Duodenal mucosa (tissue), 2 donors: ENCODE measurements at regions not wholly inside any gene's neighbourhood (a gene's known extent, or its start where the extent isn't known, plus 50 kb on each side); places are given as distances from the start of the nearest gene placed in this dataset.
"Not testable (repeated sequence)": the region's sequence is repeated elsewhere in the genome, so short reads cannot be mapped to it uniquely, and the experiment has no call there.

Experiments used
- H3K27ac ChIP-seq: one replicate; pipeline ENCODE4 v1.7.0; 2013; ENCODE audit warnings: low read depth, low read length
- H3K27me3 ChIP-seq, 2 donors: one replicate each; pipeline ENCODE4 v1.7.0; 2013; ENCODE audit warnings: low read length in 2 of 2, control low read depth in 1 of 2; ENCODE audit not compliant: insufficient read depth in 2 of 2, control insufficient read depth in 1 of 2
- H3K36me3 ChIP-seq, 2 donors: one replicate each; pipeline ENCODE4 v1.7.0; 2013; ENCODE audit warnings: low read length in 2 of 2, control low read depth in 1 of 2; ENCODE audit not compliant: insufficient read depth in 2 of 2, control insufficient read depth in 1 of 2
- H3K4me1 ChIP-seq, 2 donors: one replicate each; pipeline ENCODE4 v1.7.0; 2013; ENCODE audit warnings: low read length in 2 of 2, control low read depth in 1 of 2; ENCODE audit not compliant: insufficient read depth in 2 of 2, control insufficient read depth in 1 of 2
- H3K4me3 ChIP-seq, 2 donors: one replicate each; pipeline ENCODE4 v1.7.0; 2013; ENCODE audit warnings: low read length in 2 of 2, low read depth in 1 of 2
- H3K9ac ChIP-seq, 2 donors: one replicate each; pipeline ENCODE4 v1.7.0; 2013; ENCODE audit warnings: low read length in 2 of 2, low read depth in 1 of 2
- H3K9me3 ChIP-seq, 2 donors: one replicate each; pipeline ENCODE4 v1.7.0; 2013; ENCODE audit warnings: low read length in 2 of 2, control low read depth in 1 of 2; ENCODE audit not compliant: control insufficient read depth in 1 of 2

GRCh38 chr14:54259821-54260220, 137.0 kb upstream of the CDKN3 start:
- Histone ChIP-seq H3K4me1 (no peaks in the 10 kb centered on the region), H3K4me3 (no peak overlapping the region), H3K27me3 (no peaks in the 10 kb centered on the region), H3K27ac (no peak overlapping the region), H3K9me3 (no peaks in the 10 kb centered on the region), H3K36me3 (no peaks in the 10 kb centered on the region), H3K9ac (no peak overlapping the region)

- H3K36me3 ChIP-seq, result no peaks in the 10 kb centered on the region
- H3K4me3 ChIP-seq, result no peak overlapping the region
These were observed 135.5 kb upstream of the CDKN3 start for GRCh38 chr14:54261283-54261682.

GRCh38 chr14:54266616-54267015, 130.2 kb upstream of the CDKN3 start:
- H3K9me3 ChIP-seq, H3K4me1 ChIP-seq, H3K27ac ChIP-seq, H3K4me3 ChIP-seq, H3K9ac ChIP-seq, H3K27me3 ChIP-seq, H3K36me3 ChIP-seq: not testable (repeated sequence)

More at GRCh38 chr14:54261283-54261682, 135.5 kb upstream of the CDKN3 start:
- H3K9ac ChIP-seq, result no peak overlapping the region
- H3K9me3 ChIP-seq, result no peaks in the 10 kb centered on the region
- H3K4me1 ChIP-seq, result no peaks in the 10 kb centered on the region
- H3K27me3 ChIP-seq, result no peaks in the 10 kb centered on the region
- no peak overlapping the region for H3K27ac ChIP-seq

- no peaks in the 10 kb centered on the region for H3K36me3 ChIP-seq
- no peaks in the 10 kb centered on the region for H3K27me3 ChIP-seq
- H3K9me3 ChIP-seq, result no peaks in the 10 kb centered on the region
- H3K9ac ChIP-seq, result no peak overlapping the region
- H3K4me1 ChIP-seq, result no peaks in the 10 kb centered on the region
- H3K4me3 ChIP-seq, result no peak overlapping the region
- no peak overlapping the region for H3K27ac ChIP-seq
These were observed 129.6 kb upstream of the CDKN3 start for GRCh38 chr14:54267172-54267571.

- Histone ChIP-seq H3K4me3 (no peak overlapping the region), H3K9me3 (no peaks in the 10 kb centered on the region), H3K9ac (no peak overlapping the region), H3K4me1 (no peaks in the 10 kb centered on the region), H3K36me3 (no peaks in the 10 kb centered on the region), H3K27me3 (no peaks in the 10 kb centered on the region), H3K27ac (no peak overlapping the region)
These were observed 120.6 kb upstream of the CDKN3 start for GRCh38 chr14:54275997-54276725.

- H3K4me1 ChIP-seq, result no peaks in the 10 kb centered on the region
- H3K27me3 ChIP-seq, result no peaks in the 10 kb centered on the region
- no peaks in the 10 kb centered on the region for H3K36me3 ChIP-seq
- no peak overlapping the region for H3K4me3 ChIP-seq
- H3K9me3 ChIP-seq, result no peaks in the 10 kb centered on the region
- no peak overlapping the region for H3K27ac ChIP-seq
- H3K9ac ChIP-seq, result no peak overlapping the region
These were observed 118.7 kb upstream of the CDKN3 start for GRCh38 chr14:54278087-54278486.

- Histone ChIP-seq H3K9me3 (no peaks in the 10 kb centered on the region), H3K36me3 (no peaks in the 10 kb centered on the region), H3K4me3 (no peak overlapping the region), H3K27ac (no peak overlapping the region), H3K27me3 (no peaks in the 10 kb centered on the region), H3K4me1 (no peaks in the 10 kb centered on the region), H3K9ac (no peak overlapping the region)
These were observed 118.0 kb upstream of the CDKN3 start for GRCh38 chr14:54278665-54279295.

- H3K27me3 ChIP-seq, result no peaks in the 10 kb centered on the region
- H3K4me1 ChIP-seq, result no peaks in the 10 kb centered on the region
- H3K9ac ChIP-seq, result no peak overlapping the region
- no peaks in the 10 kb centered on the region for H3K9me3 ChIP-seq
- H3K27ac ChIP-seq, result no peak overlapping the region
- no peaks in the 10 kb centered on the region for H3K36me3 ChIP-seq
- no peak overlapping the region for H3K4me3 ChIP-seq
These were observed 114.0 kb upstream of the CDKN3 start for GRCh38 chr14:54282849-54283248.

GRCh38 chr14:54285030-54285429, 111.8 kb upstream of the CDKN3 start:
- H3K4me3 ChIP-seq, result no peak overlapping the region
- H3K9me3 ChIP-seq, result no peaks in the 10 kb centered on the region
- H3K36me3 ChIP-seq, result no peaks in the 10 kb centered on the region
- no peaks in the 10 kb centered on the region for H3K27me3 ChIP-seq
- no peak overlapping the region for H3K27ac ChIP-seq
- H3K4me1 ChIP-seq, result no peaks in the 10 kb centered on the region
- no peak overlapping the region for H3K9ac ChIP-seq

- H3K27ac ChIP-seq, result no peak overlapping the region
- no peak overlapping the region for H3K4me3 ChIP-seq
- no peaks in the 10 kb centered on the region for H3K9me3 ChIP-seq
- H3K9ac ChIP-seq, result no peak overlapping the region
- no peaks in the 10 kb centered on the region for H3K4me1 ChIP-seq
- H3K36me3 ChIP-seq, result no peaks in the 10 kb centered on the region
- no peaks in the 10 kb centered on the region for H3K27me3 ChIP-seq
These were observed 105.2 kb upstream of the CDKN3 start for GRCh38 chr14:54291491-54292191.
